H1 (cell line): ENCODE measurements at regions not wholly inside any gene's neighbourhood (a gene's known extent, or its start where the extent isn't known, plus 50 kb on each side); places are given as distances from the start of the nearest gene placed in this dataset.

ENCODE experiments used
- MAX ChIP-seq: IDR thresholded peaks from 2 replicates; pipeline ENCODE4 v1.6.1; 2012; ENCODE audit warnings: inconsistent platforms
- USF2 ChIP-seq: IDR thresholded peaks from 2 replicates; pipeline ENCODE4 v1.6.1; 2011; ENCODE audit warnings: low read length, improper control_type of control experiment

- TF ChIP-seq USF2 (no peak), MAX (no peak)
These were observed 250.8 kb upstream of the DLGAP1 start for GRCh38 chr18:4705894-4706293.
